OCI-LY3 (cell line): ENCODE measurements at regions not wholly inside any gene's neighbourhood (a gene's known extent, or its start where the extent isn't known, plus 50 kb on each side); places are given as distances from the start of the nearest gene placed in this dataset.

Experiments
- H2AFZ ChIP-seq: fragments of 200-600, 300-600 bp; shearing (Covaris generic); 2 replicates; pipeline ENCODE4 v1.6.0; 2014; ENCODE audit warnings: antibody characterized with exemption, low read depth, low read length
- H3K27ac ChIP-seq: fragments of 200-600, 300-600 bp; sonication (generic); 2 replicates; pipeline ENCODE4 v1.5.1; 2014; ENCODE audit warnings: mild to moderate bottlenecking, low read length, moderate library complexity, mixed read lengths
- H3K27me3 ChIP-seq: fragments of 200-600, 300-600 bp; sonication (generic); 2 replicates; pipeline ENCODE4 v1.6.1; 2014; ENCODE audit warnings: low read depth, low read length, mixed read lengths
- H3K36me3 ChIP-seq: fragments of 200-600, 300-600 bp; sonication (generic); replicated peaks from 2 replicates; pipeline ENCODE3; 2014; ENCODE audit warnings: low read depth, low read length, mixed read lengths
- H3K4me1 ChIP-seq: fragments of 300-600, 200-600 bp; sonication (generic); 2 replicates; pipeline ENCODE4 v1.6.1; 2014; ENCODE audit warnings: low read length, mixed read lengths
- H3K4me2 ChIP-seq: fragments of 200-600, 300-600 bp; sonication (generic); 2 replicates; pipeline ENCODE4 v1.6.1; 2014; ENCODE audit warnings: low read length, mixed read lengths
- H3K4me3 ChIP-seq: fragments of 300-600, 200-600 bp; sonication (generic); 2 replicates; pipeline ENCODE4 v1.5.1; 2014; ENCODE audit warnings: antibody characterized with exemption, mild to moderate bottlenecking, low read length, moderate library complexity
- H3K79me2 ChIP-seq: fragments of 300-600, 200-600 bp; shearing (Covaris generic); 2 replicates; pipeline ENCODE4 v1.6.1; 2014; ENCODE audit warnings: mild to moderate bottlenecking, low read length, mixed read lengths
- H3K9ac ChIP-seq: fragments of 300-600, 200-600 bp; shearing (Covaris generic); 2 replicates; pipeline ENCODE4 v1.6.0; 2014; ENCODE audit warnings: mild to moderate bottlenecking, low read length, moderate library complexity
- H3K9me3 ChIP-seq: fragments of 200-600, 300-600 bp; shearing (Covaris generic); 2 replicates; pipeline ENCODE4 v1.6.1; 2014; ENCODE audit warnings: low read length, mixed read lengths; ENCODE audit not compliant: insufficient read depth
- H4K20me1 ChIP-seq: fragments of 200-600, 300-600 bp; sonication (generic); 2 replicates; pipeline ENCODE4 v1.6.1; 2016; ENCODE audit warnings: low read length, mixed read lengths; ENCODE audit not compliant: insufficient read depth
- EZH2phosphoT487 ChIP-seq: fragments of 200-600 bp; shearing (Covaris generic); IDR thresholded peaks from 2 replicates; pipeline ENCODE4 v1.6.1; 2018; ENCODE audit warnings: antibody characterized with exemption, mixed run types, low read depth
- TF ChIP-seq, protein P1 (sequence below): fragments of 200-600, 300-600 bp; sonication (generic); IDR thresholded peaks from 2 replicates; pipeline ENCODE4 v1.5.1; 2014; ENCODE audit warnings: antibody characterized with exemption, low read length, low read depth

DNA sequence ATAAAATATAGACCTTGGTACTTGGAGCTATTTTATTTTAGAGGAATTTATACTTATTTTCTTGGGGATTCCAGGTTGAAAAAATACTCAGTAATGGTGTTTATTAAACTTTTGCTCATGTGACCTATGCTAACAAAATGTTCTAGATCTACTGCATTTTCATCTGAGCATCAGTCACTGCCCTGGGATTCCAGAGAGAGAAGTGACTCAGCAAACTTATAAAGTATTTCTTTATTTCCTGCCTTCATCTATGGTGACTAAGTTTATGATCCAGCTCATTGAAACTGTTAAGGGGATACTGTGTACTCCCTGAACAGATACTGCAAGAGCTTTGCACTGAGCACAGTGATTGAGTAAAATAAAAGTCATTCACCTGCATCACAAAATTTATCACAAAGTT lies 298.5 kb upstream of the CDH18 start:
- no peaks in the 10 kb centered on the region for H3K27me3 ChIP-seq
- H2AFZ ChIP-seq: no peak overlapping the region
- no peaks in the 10 kb centered on the region for H3K79me2 ChIP-seq
- H3K36me3 ChIP-seq: no peaks in the 10 kb centered on the region
- H3K27ac ChIP-seq: no peak overlapping the region
- no peak overlapping the region for H3K4me3 ChIP-seq
- no peaks in the 10 kb centered on the region for H4K20me1 ChIP-seq
- TF ChIP-seq, protein P1, sequence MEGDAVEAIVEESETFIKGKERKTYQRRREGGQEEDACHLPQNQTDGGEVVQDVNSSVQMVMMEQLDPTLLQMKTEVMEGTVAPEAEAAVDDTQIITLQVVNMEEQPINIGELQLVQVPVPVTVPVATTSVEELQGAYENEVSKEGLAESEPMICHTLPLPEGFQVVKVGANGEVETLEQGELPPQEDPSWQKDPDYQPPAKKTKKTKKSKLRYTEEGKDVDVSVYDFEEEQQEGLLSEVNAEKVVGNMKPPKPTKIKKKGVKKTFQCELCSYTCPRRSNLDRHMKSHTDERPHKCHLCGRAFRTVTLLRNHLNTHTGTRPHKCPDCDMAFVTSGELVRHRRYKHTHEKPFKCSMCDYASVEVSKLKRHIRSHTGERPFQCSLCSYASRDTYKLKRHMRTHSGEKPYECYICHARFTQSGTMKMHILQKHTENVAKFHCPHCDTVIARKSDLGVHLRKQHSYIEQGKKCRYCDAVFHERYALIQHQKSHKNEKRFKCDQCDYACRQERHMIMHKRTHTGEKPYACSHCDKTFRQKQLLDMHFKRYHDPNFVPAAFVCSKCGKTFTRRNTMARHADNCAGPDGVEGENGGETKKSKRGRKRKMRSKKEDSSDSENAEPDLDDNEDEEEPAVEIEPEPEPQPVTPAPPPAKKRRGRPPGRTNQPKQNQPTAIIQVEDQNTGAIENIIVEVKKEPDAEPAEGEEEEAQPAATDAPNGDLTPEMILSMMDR: no peak
- no peak for TF ChIP-seq EZH2phosphoT487
- no peaks in the 10 kb centered on the region for H3K9me3 ChIP-seq
- H3K4me2 ChIP-seq: no peak overlapping the region
- no peak overlapping the region for H3K9ac ChIP-seq
- H3K4me1 ChIP-seq: no peaks in the 10 kb centered on the region

DNA sequence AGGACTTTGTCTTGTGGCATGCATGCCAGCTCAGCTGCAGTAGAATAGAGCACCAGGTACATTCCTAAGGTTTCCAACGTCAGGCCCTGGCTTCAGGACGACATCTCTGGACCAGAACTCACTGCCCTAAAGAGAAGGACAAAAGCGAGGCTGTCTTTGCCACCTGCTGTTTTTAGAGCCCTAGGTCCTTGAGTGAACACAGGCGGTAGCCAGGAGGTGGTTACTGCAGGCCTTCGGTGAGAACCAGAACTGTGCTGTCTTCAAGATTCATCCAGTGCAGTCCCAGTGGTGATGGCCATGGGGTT lies 288.9 kb upstream of the CDH18 start:
- H3K27ac ChIP-seq: no peak overlapping the region
- no peak overlapping the region for H3K4me3 ChIP-seq
- H3K9ac ChIP-seq: no peak overlapping the region
- H2AFZ ChIP-seq: no peak overlapping the region
- no peak for TF ChIP-seq EZH2phosphoT487
- TF ChIP-seq, protein P1: no peak
- no peaks in the 10 kb centered on the region for H3K27me3 ChIP-seq
- H3K4me1 ChIP-seq: no peaks in the 10 kb centered on the region
- no peaks in the 10 kb centered on the region for H4K20me1 ChIP-seq
- no peaks in the 10 kb centered on the region for H3K79me2 ChIP-seq
- no peak overlapping the region for H3K4me2 ChIP-seq
- H3K36me3 ChIP-seq: no peaks in the 10 kb centered on the region
- H3K9me3 ChIP-seq: no peaks in the 10 kb centered on the region

DNA sequence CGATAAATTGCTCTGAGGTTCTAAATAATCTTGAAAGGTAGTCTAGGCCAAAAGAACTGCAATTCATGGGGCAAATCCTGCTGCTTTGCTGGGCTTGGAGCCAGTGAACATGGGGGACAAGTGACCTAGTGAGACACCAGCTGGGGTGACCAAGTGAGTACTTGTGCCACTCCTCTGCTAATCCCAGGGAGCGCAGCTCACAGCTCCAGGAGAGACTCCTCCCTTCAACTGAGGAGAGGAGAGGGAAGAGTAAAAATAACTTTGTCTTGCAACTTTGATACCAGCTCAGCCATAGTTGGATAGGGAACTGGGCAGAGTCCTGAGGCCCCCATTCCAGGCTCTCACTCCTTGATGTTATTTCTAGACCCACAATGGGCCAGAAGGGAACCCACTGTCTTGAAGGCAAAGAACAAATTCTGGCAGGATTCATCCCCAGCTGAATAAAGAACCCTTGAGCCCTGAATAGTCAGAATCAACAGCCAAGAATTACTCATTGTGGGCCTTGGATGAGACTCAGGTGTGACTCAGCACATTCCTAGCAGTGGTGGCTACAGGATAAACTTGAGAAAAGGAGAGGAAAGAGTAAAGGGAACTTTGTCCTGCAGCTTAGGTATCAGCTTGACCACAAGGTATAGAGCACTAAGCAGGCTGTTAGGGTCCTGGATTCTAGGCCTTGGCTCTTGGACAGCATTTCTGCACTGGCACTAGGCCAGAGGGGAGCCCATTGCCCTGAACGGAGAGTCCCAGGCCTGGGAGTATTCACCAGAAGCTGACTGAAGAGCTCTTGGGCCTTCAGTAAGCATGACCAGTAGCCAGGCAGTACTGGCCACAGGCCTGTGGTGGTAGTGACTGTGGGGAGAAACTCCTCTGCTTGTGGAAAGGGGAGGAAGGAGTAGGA lies 288.3 kb upstream of the CDH18 start:
- no peak overlapping the region for H3K27ac ChIP-seq
- no peak overlapping the region for H3K9ac ChIP-seq
- no peak overlapping the region for H3K4me3 ChIP-seq
- no peaks in the 10 kb centered on the region for H3K4me1 ChIP-seq
- H4K20me1 ChIP-seq: no peaks in the 10 kb centered on the region
- no peaks in the 10 kb centered on the region for H3K27me3 ChIP-seq
- no peaks in the 10 kb centered on the region for H3K79me2 ChIP-seq
- H2AFZ ChIP-seq: no peak overlapping the region
- H3K36me3 ChIP-seq: no peaks in the 10 kb centered on the region
- H3K4me2 ChIP-seq: no peak overlapping the region
- TF ChIP-seq EZH2phosphoT487: no peak
- TF ChIP-seq, protein P1: no peak
- no peaks in the 10 kb centered on the region for H3K9me3 ChIP-seq

DNA sequence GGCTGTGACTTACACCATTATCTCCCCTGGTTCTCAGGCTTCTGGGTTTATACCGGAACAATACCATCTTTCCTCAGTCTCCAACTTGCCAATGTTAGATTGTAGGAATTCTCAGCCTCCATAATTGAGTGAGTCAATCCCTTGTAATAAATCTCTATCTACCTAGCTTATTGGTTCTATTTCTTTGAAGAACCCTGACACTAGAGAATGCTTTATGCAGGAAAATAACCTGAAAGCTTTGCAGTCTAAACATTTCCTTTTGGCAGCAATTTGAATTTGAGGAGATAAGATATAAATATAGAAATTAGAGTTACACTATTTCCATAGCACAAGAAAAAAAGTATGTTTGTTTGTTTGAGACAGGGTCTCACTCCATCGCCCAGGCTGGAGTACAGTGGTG lies 278.1 kb upstream of the CDH18 start:
- H4K20me1 ChIP-seq: no peaks in the 10 kb centered on the region
- H2AFZ ChIP-seq: no peak overlapping the region
- no peak overlapping the region for H3K4me3 ChIP-seq
- no peaks in the 10 kb centered on the region for H3K79me2 ChIP-seq
- no peak for TF ChIP-seq EZH2phosphoT487
- TF ChIP-seq, protein P1: no peak
- no peak overlapping the region for H3K4me2 ChIP-seq
- no peaks in the 10 kb centered on the region for H3K9me3 ChIP-seq
- no peaks in the 10 kb centered on the region for H3K36me3 ChIP-seq
- H3K27me3 ChIP-seq: no peaks in the 10 kb centered on the region
- H3K27ac ChIP-seq: no peak overlapping the region
- H3K4me1 ChIP-seq: no peaks in the 10 kb centered on the region
- no peak overlapping the region for H3K9ac ChIP-seq
